ENCODE measurements at regions not wholly inside any gene's neighbourhood (a gene's known extent, or its start where the extent isn't known, plus 50 kb on each side); places are given as distances from the start of the nearest gene placed in this dataset.
"Not testable (repeated sequence)": the region's sequence is repeated elsewhere in the genome, so short reads cannot be mapped to it uniquely, and the experiment has no call there.

DNA sequence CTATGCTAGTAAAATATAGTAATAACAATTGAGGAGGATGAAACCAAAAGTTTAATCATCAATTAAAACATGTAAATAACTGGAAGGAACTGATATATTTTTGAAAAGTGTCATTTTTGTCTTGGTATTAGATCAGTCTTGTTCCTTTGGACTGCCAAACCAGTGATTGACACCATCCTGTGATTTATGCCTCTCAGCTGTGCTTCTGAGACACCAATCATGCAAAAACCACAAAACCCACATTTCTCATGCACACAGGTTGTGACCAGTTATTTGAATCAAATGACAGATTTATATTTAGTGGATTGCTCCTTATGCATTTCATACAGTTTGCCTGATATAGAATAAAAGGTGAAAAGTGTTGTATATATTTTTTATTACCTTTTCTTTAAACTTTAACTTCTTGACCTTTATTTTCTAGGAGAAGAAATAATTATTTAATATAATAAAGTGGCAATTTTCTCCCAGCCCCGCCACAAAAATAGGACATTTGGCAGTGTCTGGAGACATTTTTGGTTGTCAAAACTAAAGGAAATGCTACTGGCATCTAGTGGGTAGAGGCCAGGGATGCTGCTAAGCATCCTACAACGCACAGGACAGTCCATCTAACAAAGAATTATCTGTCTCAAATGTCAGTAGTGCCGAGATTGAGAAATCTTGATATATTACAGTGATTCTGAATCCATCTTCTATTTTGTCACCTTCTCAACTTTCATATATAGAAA, 383.6 kb downstream of the BCKDHB start:
- no peak for DNase-seq

DNA sequence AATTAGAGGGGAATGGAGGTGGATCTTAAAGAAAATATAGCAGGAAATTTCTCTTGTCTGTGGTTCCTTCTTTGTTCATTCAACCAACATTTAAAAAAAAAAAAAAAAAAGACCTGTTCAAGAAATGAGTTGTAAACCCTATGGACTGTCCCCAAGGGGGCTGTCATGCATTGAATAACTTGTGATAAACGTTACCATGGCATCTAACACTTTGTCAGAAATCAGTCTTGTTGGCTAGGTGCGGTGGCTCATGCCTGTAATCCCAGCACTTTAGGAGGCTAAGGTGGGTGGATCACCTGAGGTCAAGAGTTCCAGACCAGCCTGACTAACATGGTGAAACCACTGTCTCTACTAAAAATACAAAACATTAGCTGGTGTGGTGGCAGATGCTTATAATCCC, 381.7 kb downstream of the BCKDHB start:
- no peak for DNase-seq

DNA sequence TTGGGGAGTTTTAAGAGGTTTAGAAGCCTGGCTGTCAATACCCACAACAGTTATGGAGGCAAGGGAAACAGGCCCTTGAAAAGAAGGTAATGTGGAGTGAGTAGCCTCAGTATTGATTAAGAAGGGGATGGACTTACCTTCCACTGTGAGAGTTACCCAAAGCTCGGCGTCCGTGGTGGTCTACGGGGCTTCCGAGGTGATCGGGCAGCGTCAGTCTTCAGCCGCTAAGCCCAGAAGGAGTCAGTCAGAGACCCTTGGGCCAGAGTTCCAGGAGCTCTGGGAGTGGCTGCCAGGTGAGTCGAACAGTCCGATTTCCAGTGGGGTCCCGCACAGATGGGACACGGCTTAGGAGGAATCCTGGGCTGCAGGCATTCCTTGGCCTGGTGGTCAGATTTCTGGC, 379.0 kb downstream of the BCKDHB start:
- DNase-seq, result not testable (repeated sequence)

DNA sequence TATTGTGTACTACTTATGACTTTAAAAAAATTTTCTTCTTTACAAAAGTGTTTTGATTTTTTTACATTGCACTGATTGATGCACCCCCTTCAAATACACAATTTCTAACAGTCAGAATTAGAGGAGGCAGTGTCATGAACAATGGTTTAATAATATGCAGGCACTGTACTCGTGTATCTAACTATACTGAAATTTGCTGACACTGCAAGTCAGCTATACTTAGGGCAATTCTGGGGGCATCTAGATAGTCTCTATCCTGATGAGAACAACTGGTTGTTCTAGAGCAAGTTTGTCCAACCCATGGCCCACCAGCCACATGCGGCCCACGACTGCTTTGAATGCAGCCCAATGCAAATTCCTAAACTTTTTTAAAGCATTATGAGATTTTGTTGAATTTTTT, 375.6 kb downstream of the BCKDHB start:
- no peak for DNase-seq

DNA sequence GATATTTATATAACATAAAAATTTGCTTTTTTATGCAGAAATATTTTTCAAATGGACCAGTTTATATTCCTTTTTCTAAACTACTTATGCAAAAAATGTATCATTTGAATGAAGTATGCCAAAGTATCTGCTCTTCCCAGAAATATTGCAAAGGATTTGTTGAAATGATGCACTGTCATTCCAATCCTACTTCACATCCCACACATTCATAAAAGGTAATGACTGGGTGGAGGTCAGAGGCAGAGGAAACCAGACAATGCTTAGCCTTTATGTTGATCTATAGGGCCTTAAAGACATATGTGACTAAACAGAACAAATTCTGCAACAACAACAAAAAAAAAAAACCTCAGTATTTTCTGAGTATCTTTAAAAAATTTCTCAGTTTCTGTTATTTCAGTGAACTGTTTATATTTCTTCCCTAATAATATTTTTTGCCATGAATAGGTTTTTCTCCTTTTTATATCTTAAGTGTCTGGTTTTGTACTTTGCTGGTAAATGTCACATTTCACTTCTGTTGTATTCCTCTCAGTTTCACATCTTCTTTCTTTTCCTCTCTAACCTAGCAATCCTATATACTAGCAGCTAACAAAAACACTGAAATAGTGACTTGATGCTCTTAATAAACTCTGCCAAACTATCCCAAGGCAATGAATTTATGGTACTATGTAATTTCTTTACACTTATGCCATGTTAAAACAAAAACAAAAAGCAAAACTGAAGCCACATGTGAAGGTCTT, 374.1 kb downstream of the BCKDHB start:
- no peak for DNase-seq

DNA sequence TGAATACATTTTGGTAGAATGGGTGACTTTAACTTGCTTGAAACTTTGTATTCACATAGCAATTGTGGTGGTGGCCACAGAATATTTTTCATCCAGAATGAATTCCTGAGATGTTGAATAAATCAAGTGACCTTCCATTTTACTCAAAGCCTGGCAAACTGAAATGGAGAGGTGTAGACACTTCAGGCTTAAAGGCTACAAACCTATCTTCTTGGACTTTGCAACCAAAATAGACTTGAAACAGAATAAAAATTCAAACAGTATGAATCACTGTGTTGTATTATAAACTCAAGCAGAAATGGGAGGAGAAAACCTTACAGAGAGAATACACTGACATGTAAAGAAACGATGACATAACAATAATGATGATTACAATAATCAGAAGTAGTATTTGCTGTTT, 371.6 kb downstream of the BCKDHB start:
- no peak for DNase-seq

DNA sequence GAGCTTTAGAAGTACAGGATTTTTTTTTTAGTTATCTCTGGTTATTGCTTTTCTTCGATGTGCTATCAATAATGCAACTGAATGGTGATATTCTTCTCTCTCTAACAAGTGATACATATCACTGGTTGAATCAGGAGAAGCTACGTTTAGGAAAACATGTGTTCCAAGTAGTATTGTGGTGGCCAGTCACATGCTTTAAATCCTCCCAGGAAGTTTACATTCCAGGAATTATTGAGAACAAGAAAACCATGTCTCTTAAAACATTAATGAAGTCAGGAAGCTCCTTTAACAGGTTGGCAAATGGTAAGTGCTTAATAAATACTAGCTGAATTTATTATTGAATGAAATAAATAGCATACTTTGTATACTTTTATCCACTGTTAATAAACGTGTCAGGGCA, 371.1 kb downstream of the BCKDHB start:
- no peak for DNase-seq

DNA sequence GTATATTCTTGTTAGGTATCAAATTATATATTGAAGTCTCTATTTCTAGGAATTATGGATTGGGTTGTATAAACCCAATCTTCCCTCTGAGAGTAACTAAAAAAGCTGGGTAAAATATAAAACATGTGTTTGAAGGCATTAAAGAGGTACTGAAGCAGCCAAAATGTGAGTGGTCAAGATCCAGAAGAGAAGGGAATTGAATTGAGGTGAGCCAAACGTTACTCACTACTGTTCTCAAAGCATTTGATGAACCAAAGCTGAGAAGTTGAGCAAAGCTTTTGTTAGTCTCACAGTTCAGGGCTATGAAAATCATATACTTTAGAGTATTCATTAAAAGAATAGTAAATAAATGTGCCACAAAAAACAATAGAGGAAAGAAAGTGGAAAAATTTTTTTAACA, 365.8 kb downstream of the BCKDHB start:
- DNase-seq, result no peak

DNA sequence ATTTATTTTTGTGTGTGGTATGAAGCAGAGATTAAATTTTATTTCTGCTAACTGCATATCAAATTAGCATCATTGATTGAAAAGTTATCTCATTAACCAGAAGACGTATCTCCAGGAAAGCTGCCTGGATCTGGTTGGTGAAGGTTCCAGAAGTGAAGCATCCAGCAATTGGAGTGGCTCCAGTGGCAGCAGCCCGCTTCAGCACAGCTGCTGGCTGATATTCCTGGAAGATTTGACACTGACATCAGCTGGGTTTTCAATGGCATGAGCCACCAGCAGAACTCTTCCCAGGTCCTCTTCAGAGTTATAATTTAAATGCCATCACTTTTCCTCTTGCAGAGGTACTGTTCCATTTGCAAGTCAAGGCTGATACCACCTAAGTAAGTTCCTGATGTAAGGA, 363.5 kb downstream of the BCKDHB start:
- DNase-seq, result no peak

DNA sequence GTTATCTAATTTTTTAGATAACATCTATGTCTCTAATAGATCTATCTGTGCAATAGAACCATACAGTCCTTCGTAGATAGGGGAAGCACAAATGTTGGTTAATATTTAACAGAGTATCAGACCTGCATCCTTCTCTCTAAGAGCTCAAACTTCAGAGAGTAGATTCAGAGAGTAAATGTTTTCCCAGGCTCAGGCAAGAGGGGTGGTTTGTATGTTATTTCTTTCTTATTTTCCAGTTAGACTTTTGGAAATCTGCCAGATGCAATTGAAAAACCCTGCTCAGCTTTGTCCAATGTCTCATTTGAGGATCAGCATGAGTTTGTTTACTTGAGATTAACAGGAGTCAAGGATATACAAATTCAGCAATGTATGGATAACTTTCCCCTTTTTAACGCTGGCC, 361.9 kb downstream of the BCKDHB start:
- DNase-seq, result no peak

DNA sequence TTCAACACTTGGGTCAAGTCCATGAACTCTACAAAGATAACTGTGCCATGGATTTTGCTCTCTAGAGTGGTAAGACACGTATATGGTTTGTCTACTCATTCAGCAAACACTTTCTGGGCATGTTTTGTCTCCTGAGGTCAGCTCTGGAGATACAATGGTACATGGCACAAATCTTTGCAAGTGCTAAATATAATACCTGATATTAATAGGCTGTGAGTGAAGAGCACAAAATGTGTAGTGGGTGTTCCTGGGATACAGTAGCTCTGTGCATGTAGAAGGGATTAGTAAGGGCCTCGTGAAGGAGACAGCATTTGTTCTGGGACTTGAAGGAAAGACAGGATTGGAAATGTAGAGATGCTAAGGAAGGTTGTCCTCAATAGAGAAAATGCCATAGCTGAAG, 360.9 kb downstream of the BCKDHB start:
- DNase-seq, result no peak

DNA sequence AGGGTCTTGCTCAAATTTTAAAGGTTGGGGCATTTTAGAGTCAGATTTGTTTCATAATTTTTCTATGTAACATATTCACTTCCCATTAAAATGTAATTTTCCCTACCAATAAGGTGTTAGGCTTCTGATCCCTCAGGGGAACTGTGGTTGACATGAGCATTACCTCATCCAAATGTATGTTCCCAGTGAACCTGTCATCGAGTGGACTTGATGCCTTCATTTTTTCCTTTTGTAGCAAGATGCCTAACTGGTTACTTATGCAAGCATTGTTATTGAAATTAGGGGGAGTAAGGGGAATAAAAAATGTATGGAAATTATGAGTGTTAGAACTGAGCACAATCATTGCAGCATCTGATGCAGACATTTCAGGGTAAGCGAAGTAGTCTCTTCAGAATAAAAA, 360.5 kb downstream of the BCKDHB start:
- DNase-seq, result no peak

DNA sequence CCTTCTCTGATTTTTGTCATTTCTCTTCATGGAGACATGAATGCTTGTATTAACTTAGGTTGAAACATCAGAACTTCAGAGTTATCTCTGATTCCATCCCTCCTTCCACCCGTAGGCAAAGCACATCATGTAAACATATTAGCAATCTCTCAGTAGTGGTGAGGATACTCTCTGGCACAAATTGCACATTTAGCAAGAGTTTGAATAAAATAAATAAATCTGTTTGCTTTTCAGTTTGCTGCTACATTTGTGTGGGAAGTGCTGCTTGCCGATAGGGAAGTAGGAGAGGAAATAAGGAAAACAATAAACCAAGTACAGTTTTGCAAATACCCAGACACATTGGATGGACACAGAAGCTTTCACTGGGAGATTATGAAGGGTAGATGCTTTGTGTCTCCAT, 359.0 kb downstream of the BCKDHB start:
- no peak for DNase-seq

DNA sequence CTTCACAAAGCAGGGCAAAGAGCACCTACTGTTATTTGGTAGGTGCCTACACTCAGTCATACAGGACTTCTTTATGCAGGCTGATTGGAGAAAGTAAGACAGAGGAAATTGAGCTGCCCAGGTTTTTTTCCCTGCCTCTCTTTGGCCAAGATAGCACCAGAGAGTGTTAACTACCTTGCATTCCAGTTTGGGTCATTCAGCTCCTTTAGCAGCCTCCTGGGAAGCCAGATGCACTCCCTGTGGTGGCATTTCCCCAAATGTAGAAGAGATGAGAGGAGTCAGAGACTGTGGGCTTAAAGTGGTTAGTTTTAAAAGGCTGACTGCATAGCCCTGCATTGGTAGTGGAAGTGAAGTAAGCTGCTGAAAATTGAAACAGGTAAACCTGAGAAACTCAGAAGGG, 358.4 kb downstream of the BCKDHB start:
- DNase-seq, result no peak

DNA sequence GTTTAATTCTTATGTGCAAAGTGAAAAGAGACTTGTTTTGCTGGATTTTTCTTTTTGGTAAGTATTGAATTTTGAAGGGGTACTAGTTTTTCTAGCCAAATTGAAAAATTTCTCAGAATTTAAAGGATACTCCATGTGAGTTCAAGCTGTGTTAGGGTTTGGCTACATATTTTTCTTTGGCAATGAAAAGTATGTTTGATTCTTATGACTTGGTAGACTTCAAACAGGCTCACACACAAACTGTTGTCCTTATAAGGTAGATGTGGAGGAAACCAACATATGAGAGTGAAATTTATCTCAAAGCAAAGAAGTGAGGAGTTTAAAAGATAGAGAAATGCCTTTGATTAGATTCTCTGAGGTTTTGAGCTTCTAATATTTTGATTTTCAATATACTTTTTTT, 356.7 kb downstream of the BCKDHB start:
- DNase-seq, result no peak

DNA sequence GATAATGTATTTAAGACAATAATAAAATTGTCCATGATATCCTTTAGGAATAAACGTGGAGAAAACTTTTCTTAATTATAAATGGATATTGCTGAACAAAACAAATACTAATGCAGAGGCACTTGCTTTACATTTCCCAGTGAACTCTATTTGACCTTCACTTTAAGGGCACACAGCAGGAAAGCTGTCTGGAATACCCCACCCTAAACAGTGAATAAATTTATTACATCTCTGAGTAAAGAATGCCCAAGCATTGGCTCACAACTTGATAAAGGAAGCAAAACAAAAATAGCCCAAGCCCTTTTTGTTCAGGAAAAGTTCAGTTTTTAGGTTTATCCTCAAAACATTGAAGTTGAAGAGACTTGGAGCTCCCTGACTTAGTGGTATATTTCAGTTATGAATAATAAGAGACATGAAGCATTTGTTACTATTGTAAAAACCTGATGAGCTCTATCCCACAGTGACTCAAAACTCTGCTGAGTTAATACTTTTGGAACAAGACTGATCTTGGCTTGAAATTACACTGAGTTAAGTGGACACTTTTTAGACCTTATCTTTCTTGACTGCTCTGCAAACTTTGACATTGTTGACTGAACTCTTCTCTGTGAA, 353.9 kb downstream of the BCKDHB start:
- DNase-seq, result no peak

DNA sequence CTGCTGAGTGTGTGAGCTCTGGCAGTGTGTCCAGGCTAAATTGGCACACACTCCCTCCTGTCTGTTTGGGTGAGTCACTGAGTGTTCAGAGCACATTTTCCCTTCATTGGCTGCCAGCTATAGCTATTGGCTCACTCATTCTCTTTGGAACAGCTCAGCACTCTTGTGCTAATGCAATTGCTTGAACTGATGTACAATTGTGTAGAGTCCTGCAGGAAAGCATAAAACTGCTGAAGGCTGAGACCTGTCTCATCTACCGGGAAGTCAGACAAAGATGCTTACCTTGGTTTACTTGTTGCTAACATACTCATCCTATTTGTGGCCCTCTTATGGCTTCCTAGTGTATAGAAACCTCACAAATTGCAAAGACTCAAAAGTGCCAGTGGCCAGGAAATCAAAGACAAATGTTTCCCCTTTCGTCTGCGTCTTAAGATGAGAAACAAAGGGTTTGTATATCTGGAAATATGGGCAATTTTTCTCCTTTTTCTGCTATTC, 351.0 kb downstream of the BCKDHB start:
- peak; percentile 89 for DNase-seq

DNA sequence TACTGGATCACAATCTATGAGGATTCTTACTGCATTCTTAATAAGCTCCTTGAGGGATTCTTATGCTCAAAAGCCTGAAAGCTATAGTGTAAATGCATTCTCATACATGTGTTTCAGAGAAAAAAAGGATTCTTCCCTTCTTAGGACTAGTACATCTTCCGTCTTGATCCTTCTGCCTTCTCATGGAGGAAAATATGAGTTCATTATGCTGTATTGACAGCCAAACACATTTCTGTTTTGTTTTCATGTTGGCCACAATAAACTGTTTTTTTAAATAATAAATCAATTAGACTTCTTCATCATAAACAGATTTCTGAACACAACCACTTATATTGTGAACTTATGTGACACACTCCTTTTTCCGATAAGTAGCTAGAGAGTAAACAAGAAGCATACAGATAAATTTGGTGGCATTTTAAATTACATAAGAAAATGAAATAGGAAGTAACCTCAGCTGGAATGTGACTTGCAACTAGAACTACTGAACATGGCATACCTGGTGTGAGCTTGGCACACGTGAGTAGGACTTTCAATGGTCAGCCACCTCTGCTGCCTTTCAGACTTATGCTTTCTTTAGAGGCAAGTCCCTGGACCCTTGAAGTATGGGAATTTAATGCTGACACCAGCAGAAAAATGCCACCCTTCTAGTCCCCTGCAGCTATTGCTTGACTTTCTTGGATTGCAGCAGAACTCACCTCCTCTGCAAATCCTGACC, 350.4 kb downstream of the BCKDHB start:
- DNase-seq, result no peak

DNA sequence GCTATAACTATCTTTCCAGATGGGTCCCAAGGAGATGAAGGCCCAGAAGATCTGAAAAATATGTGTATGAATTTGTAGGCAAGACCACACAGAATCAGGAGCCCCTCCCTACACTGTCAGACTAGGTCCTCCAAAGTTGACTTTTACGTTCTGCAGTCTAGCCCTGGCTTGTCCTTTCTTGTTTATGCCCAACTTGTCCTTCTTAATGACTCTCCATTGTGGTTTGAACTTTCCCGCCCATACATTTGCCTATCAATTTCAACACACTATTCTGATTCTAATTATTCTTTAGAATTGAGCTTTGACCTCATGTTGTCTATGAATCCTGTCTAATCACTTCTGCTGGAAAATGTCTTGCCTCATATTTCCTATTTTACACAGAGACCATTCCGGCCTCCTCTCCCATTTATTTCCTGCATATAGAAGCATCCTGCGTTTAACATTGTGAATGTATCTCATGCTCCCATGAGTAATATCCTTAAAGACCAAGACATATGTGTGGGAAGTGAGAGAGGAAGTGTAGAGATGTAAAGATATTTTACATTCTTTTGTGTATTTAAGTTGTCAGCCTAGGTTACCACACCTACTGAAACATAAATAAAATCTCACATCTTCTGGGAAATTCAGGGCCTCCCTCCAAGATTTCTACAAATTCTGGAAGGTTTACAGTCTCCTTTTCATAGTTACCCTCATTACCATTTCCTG, 348.3 kb downstream of the BCKDHB start:
- DNase-seq, result no peak

DNA sequence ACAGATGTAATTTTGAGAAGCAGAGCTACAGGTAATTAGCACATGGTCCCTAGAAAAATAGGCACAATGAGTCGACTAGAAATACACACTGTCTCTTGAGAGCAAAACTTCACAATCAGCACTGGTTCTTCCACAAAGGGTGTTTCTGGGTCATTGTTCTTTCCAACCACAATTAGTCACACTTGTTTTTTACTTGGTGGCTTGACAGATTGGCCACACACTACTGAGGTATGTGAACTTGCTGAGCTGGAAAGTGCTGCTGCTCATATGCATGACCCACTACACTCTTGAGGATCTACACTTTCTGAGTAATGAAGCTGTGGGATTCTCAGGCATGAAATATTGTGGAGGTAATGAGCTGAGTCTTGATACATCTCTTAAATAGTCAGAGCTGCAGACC, 347.7 kb downstream of the BCKDHB start:
- DNase-seq, result no peak

DNA sequence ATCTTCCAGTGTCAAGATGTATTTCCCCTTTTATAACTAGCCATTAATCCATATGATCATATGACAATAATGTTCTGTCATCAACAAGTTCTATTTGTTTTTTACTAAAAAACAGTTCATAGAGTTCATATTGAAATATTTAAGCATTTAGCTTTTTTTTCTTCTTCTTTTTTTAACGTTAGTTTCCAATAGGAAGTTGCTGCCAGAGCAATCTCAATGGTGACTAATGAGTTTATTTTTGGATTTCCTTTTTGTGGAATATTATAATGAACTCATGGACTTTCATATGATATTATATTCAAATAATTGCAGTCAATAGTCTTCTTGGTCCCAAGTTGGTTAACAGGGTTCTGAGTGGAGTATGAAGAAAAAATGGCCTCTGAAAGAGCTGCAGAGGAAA, 343.3 kb downstream of the BCKDHB start:
- no peak for DNase-seq

DNA sequence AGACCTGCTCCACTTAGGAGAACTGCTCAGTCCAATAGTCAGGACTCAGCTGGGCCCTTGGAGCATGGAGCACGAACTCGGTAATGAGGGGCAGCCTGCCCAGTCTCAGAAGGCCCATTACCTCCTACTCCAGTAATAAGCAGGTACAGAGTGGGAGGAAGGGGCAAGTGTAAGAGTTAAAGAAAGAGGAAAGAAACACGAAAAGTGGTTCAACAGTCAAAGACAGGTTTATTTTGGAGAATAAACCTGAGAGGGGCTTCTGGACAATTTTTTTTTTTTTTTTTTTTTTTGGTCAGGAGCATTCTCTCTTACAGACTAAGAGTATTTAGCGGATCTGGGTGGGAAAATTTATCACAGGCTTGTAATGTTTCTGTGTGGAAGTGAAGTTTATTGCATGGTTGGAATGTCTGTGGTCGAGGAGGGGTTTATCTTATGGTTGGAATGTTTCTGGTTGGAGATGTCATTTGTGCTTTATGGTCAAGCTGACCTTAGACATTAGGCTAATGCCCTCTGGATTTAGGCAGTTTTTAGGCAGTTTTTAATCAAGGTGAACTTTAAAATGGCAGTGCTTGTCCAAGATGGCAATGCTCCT, 340.1 kb downstream of the BCKDHB start:
- no peak for DNase-seq

All from hindlimb muscle (tissue), 1 donor.